HepG2 (cell line): ENCODE measurements at regions not wholly inside any gene's neighbourhood (a gene's known extent, or its start where the extent isn't known, plus 50 kb on each side); places are given as distances from the start of the nearest gene placed in this dataset.

Experiments used
- ATAC-seq: fragments of 200-7000 bp; cut with Tn5 transposase; 3 replicates; pipeline ENCODE4 v1.9.1; 2020; ENCODE audit warnings: mild to moderate bottlenecking, moderate library complexity
- BruUV-seq: library from RNA; stranded (reverse); fragments of 400-500 nt; replicated peaks from 2 replicates; lab custom pipeline; 2021; lab: Mats Ljungman, UMichigan
- CTCF ChIA-PET: fragments of 300-600 bp; formaldehyde crosslinking; extraction: SDS; loops from one replicate; lab custom pipeline; 2021; ENCODE audit warnings: low total read pairs, inconsistent platforms, low intra/inter-chr PET ratio; lab: Yijun Ruan, JAX
- POLR2A ChIA-PET: fragments of 350-600 bp; sonication (Branson Sonifier 250); formaldehyde crosslinking; loops from one replicate; lab custom pipeline; 2020; ENCODE audit warnings: antibody characterized with exemption, inconsistent platforms; lab: Yijun Ruan, JAX
- DNase-seq: peaks from one replicate; pipeline ENCODE4 v3.0.0-alpha.2; 2015; ENCODE audit warnings: low spot score
- FAIRE-seq: peaks from 3 replicates; lab custom pipeline; 2011; peaks lifted over from hg19 to GRCh38; lab: Jason Lieb, UNC
- H2AFZ ChIP-seq: one replicate; pipeline ENCODE4 v1.6.1; 2011; ENCODE audit warnings: low read length, inconsistent platforms
- H3K27ac ChIP-seq: fragments of 300-600 bp; 3 replicates; pipeline ENCODE4 v1.8.0; 2011; ENCODE audit warnings: mixed run types, mild to moderate bottlenecking, mixed read lengths, low read length, inconsistent platforms; ENCODE audit not compliant: insufficient read depth; ENCODE audit errors: extremely low read length
- H3K27me3 ChIP-seq, 2 experiments: fragments of 200-600 bp in 1 of 2; 2 replicates in 1 of 2; 3 replicates in 1 of 2; pipeline versions ENCODE4 v1.6.0 to v1.8.0; 2011; ENCODE audit warnings: low read length in 2 of 2, mild to moderate bottlenecking in 2 of 2, moderate library complexity in 2 of 2, inconsistent platforms in 1 of 2; ENCODE audit not compliant: insufficient read depth in 2 of 2, control insufficient read depth in 1 of 2
- H3K36me3 ChIP-seq, 2 experiments: fragments of 200-600 bp in 1 of 2; replicated peaks in 1 of 2; 2 replicates in 1 of 2; 3 replicates in 1 of 2; pipeline versions ENCODE4 v1.5.1 to v1.8.0; 2011; ENCODE audit warnings: low read length in 2 of 2, inconsistent platforms in 1 of 2; ENCODE audit not compliant: insufficient read depth in 2 of 2, control insufficient read depth in 1 of 2
- H3K4me1 ChIP-seq: 2 replicates; pipeline ENCODE4 v1.5.1; 2012; ENCODE audit warnings: low read length, inconsistent platforms; ENCODE audit not compliant: insufficient read depth
- H3K4me2 ChIP-seq: 2 replicates; pipeline ENCODE4 v1.6.0; 2011; ENCODE audit warnings: low read depth, low read length, inconsistent platforms
- H3K4me3 ChIP-seq, 3 experiments: fragments of 200-600 bp in 1 of 3; sonication (generic), shearing (Covaris generic) in 1 of 3; replicated peaks in 1 of 3; 2 replicates each; pipeline ENCODE4 v1.5.1; 2011 to 2016; ENCODE audit warnings: low read length in 3 of 3, inconsistent platforms in 2 of 3, low read depth in 2 of 3, mild to moderate bottlenecking in 2 of 3, control low read depth in 1 of 3, mixed read lengths in 1 of 3; ENCODE audit not compliant: insufficient read depth in 1 of 3
- H3K79me2 ChIP-seq: one replicate; pipeline ENCODE4 v1.6.1; 2011; ENCODE audit warnings: low read length, inconsistent platforms; ENCODE audit not compliant: insufficient read depth
- H3K9ac ChIP-seq: 2 replicates; pipeline ENCODE4 v1.6.0; 2011; ENCODE audit warnings: mild to moderate bottlenecking, low read depth, low read length, inconsistent platforms; ENCODE audit not compliant: insufficient read depth
- H3K9me3 ChIP-seq: 2 replicates; pipeline ENCODE4 v1.5.1; 2012; ENCODE audit warnings: mild to moderate bottlenecking, low read length
- H4K20me1 ChIP-seq: 2 replicates; pipeline ENCODE4 v1.6.0; 2011; ENCODE audit warnings: inconsistent platforms, mild to moderate bottlenecking, low read length, moderate library complexity; ENCODE audit not compliant: insufficient read depth
- CEBPB ChIP-seq: IDR thresholded peaks from 2 replicates; pipeline ENCODE4 v1.6.1; 2011; ENCODE audit warnings: low read depth, low read length, improper control_type of control experiment, borderline replicate concordance
- FOXA3 ChIP-seq: IDR thresholded peaks from 2 replicates; pipeline ENCODE4 v1.6.1; 2016; ENCODE audit warnings: missing genetic modification reagents, missing compliant biosample characterization
- GABPB1 ChIP-seq: IDR thresholded peaks from 2 replicates; pipeline ENCODE4 v1.6.1; 2016; ENCODE audit warnings: mild to moderate bottlenecking, missing genetic modification reagents, moderate library complexity, missing compliant biosample characterization
- JUND ChIP-seq: sonication (generic); formaldehyde crosslinking; IDR thresholded peaks from 2 replicates; pipeline ENCODE4 v1.8.0; 2022; ENCODE audit warnings: mild to moderate bottlenecking, missing genetic modification reagents
- KMT2B ChIP-seq: IDR thresholded peaks from 2 replicates; pipeline ENCODE4 v1.6.1; 2016; ENCODE audit warnings: missing genetic modification reagents, missing compliant biosample characterization
- MTA1 ChIP-seq: sonication (generic); formaldehyde crosslinking; IDR thresholded peaks from 2 replicates; pipeline ENCODE4 v1.4.0; 2020; ENCODE audit warnings: missing genetic modification reagents, mild to moderate bottlenecking, borderline replicate concordance
- NFAT5 ChIP-seq: sonication (generic); formaldehyde crosslinking; IDR thresholded peaks from 2 replicates; pipeline ENCODE4 v1.4.0; 2020; ENCODE audit warnings: missing genetic modification reagents
- ZBTB33 ChIP-seq: sonication (generic); formaldehyde crosslinking; IDR thresholded peaks from 2 replicates; pipeline ENCODE4 v1.4.0; 2020; ENCODE audit warnings: missing genetic modification reagents
- ZFYVE20 ChIP-seq: sonication (generic); formaldehyde crosslinking; IDR thresholded peaks from 2 replicates; pipeline ENCODE4 v1.8.0; 2023; ENCODE audit warnings: low read depth, mild to moderate bottlenecking, moderate library complexity, missing genetic modification reagents, borderline replicate concordance
- ZNF20 ChIP-seq: sonication (generic); formaldehyde crosslinking; IDR thresholded peaks from 2 replicates; pipeline ENCODE4 v1.4.0; 2020; ENCODE audit warnings: mild to moderate bottlenecking, moderate library complexity, missing genetic modification reagents
- ZNF281 ChIP-seq: sonication (generic); formaldehyde crosslinking; IDR thresholded peaks from 2 replicates; pipeline ENCODE4 v1.4.0; 2020; ENCODE audit warnings: missing genetic modification reagents, borderline replicate concordance
- ZNF30 ChIP-seq: sonication (generic); formaldehyde crosslinking; IDR thresholded peaks from 2 replicates; pipeline ENCODE4 v1.5.0; 2020; ENCODE audit warnings: mild to moderate bottlenecking, missing genetic modification reagents
- ZNF33B ChIP-seq: sonication (generic); formaldehyde crosslinking; IDR thresholded peaks from 2 replicates; pipeline ENCODE4 v1.5.1; 2020; ENCODE audit warnings: mild to moderate bottlenecking, missing genetic modification reagents
- ZNF572 ChIP-seq: sonication (generic); formaldehyde crosslinking; IDR thresholded peaks from 2 replicates; pipeline ENCODE4 v1.5.1; 2020; ENCODE audit warnings: mild to moderate bottlenecking, missing genetic modification reagents
- ZNF891 ChIP-seq: sonication (generic); formaldehyde crosslinking; IDR thresholded peaks from 2 replicates; pipeline ENCODE4 v1.5.0; 2020; ENCODE audit warnings: mild to moderate bottlenecking, missing genetic modification reagents
- in situ Hi-C: cut with HindIII; loops from 2 replicates; pipeline ENCODE4 v1.10.0; 2017; ENCODE audit warnings: low pct_unique_long_range_greater_than_20kb; ENCODE audit not compliant: extremely low pct_ligation_motif_present
- intact Hi-C: fragments of 100-400 bp; cut with micrococcal nuclease; formaldehyde crosslinking; loops from one replicate; pipeline ENCODE4 v1.10.0; 2022; ENCODE audit not compliant: unreplicated experiment
- TF ChIP-seq, protein P1 (sequence below): sonication (generic); formaldehyde crosslinking; IDR thresholded peaks from 2 replicates; pipeline ENCODE4 v1.5.1; 2020; ENCODE audit warnings: missing genetic modification reagents, mild to moderate bottlenecking, borderline replicate concordance

GRCh38 chr1:194929357-194929756 lies 1678.9 kb downstream of the KCNT2 start:
- intact Hi-C loops (no loop called here), in situ Hi-C loops (no loop called here)
- Histone ChIP-seq H2AFZ (no peak overlapping the region), H3K79me2 (no peaks in the 10 kb centered on the region), H3K27me3 (no peaks in the 10 kb centered on the region), H3K36me3 (no peaks in the 10 kb centered on the region), H4K20me1 (no peaks in the 10 kb centered on the region), H3K9me3 (no peaks in the 10 kb centered on the region), H3K9ac (no peak overlapping the region), H3K27ac (no peak overlapping the region), H3K4me2 (no peak overlapping the region), H3K4me1 (no peaks in the 10 kb centered on the region), H3K4me3 (no peak overlapping the region)
- no TSS peak for BruUV-seq
- no peak for DNase-seq
- no peak for FAIRE-seq
- POLR2A ChIA-PET = no interaction called here
- CTCF ChIA-PET = no interaction called here
- ATAC-seq = no peak
- no peak for TF ChIP-seq ZNF572 (CRISPR knock-in tag)
- TF ChIP-seq ZBTB33 = no peak
- TF ChIP-seq ZNF891 = no peak
- no peak for TF ChIP-seq KMT2B (CRISPR knock-in tag)
- TF ChIP-seq ZNF20 = no peak
- TF ChIP-seq CEBPB = no peak
- TF ChIP-seq GABPB1 (CRISPR knock-in tag) = no peak
- no peak for TF ChIP-seq NFAT5
- no peak for TF ChIP-seq ZFYVE20 (CRISPR knock-in tag)
- TF ChIP-seq, protein P1, sequence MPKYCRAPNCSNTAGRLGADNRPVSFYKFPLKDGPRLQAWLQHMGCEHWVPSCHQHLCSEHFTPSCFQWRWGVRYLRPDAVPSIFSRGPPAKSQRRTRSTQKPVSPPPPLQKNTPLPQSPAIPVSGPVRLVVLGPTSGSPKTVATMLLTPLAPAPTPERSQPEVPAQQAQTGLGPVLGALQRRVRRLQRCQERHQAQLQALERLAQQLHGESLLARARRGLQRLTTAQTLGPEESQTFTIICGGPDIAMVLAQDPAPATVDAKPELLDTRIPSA (CRISPR knock-in tag) = no peak
- TF ChIP-seq JUND = no peak
- no peak for TF ChIP-seq ZNF281 (CRISPR knock-in tag)
- TF ChIP-seq MTA1 (CRISPR knock-in tag) = no peak
- TF ChIP-seq ZNF30 (CRISPR knock-in tag) = no peak
- TF ChIP-seq FOXA3 (CRISPR knock-in tag) = no peak
- TF ChIP-seq ZNF33B (CRISPR knock-in tag) = no peak
